CD8-positive, alpha-beta memory T cell (primary cell): ENCODE measurements at regions not wholly inside any gene's neighbourhood (a gene's known extent, or its start where the extent isn't known, plus 50 kb on each side); places are given as distances from the start of the nearest gene placed in this dataset.

ENCODE experiments used
- CTCF ChIA-PET: fragments of 350-600 bp; sonication (Branson Sonifier 250); formaldehyde crosslinking; loops from one replicate; lab custom pipeline; 2021; ENCODE audit warnings: antibody characterized with exemption; lab: Charles Lee
- POLR2A ChIA-PET: fragments of 350-600 bp; sonication (Branson Sonifier 250); formaldehyde crosslinking; loops from one replicate; lab custom pipeline; 2021; ENCODE audit warnings: antibody characterized with exemption; lab: Charles Lee
- DNase-seq, 5 donors: peaks; one replicate each; pipeline versions ENCODE4 v3.0.0 to v3.0.0-alpha.2; 2020 to 2022; ENCODE audit warnings: mixed read lengths in 1 of 5
- H3K27ac ChIP-seq: one replicate; pipeline ENCODE4 v1.7.0; 2013; ENCODE audit warnings: low read depth, mild to moderate bottlenecking, low read length, moderate library complexity
- H3K27me3 ChIP-seq: 2 replicates; pipeline ENCODE4 v1.7.0; 2013; ENCODE audit warnings: low read length, mild to moderate bottlenecking; ENCODE audit not compliant: insufficient read depth, poor library complexity, severe bottlenecking
- H3K36me3 ChIP-seq: 2 replicates; pipeline ENCODE4 v1.7.0; 2013; ENCODE audit warnings: mild to moderate bottlenecking, low read length, moderate library complexity; ENCODE audit not compliant: insufficient read depth
- H3K4me1 ChIP-seq: 2 replicates; pipeline ENCODE4 v1.7.0; 2013; ENCODE audit warnings: mild to moderate bottlenecking, low read length, moderate library complexity; ENCODE audit not compliant: insufficient read depth
- H3K4me3 ChIP-seq: 2 replicates; pipeline ENCODE4 v1.7.0; 2013; ENCODE audit warnings: mild to moderate bottlenecking, low read length
- H3K9me3 ChIP-seq: 2 replicates; pipeline ENCODE4 v1.7.0; 2013; ENCODE audit warnings: mild to moderate bottlenecking, low read length
- H3K27ac Mint-ChIP-seq, 8 donors: one replicate each; pipeline ENCODE4 v1.8.0; 2020 to 2021; ENCODE audit warnings: mixed read lengths in 8 of 8, mild to moderate bottlenecking in 6 of 8, inconsistent platforms in 3 of 8, moderate library complexity in 3 of 8
- H3K27me3 Mint-ChIP-seq, 2 donors: one replicate each; pipeline ENCODE4 v1.8.0; 2020 to 2021; ENCODE audit warnings: mixed read lengths in 2 of 2, mild to moderate bottlenecking in 1 of 2, moderate library complexity in 1 of 2
- H3K36me3 Mint-ChIP-seq, 3 donors: one replicate each; pipeline ENCODE4 v1.8.0; 2020 to 2021; ENCODE audit warnings: mixed read lengths in 3 of 3, inconsistent platforms in 1 of 3, mild to moderate bottlenecking in 1 of 3
- H3K4me1 Mint-ChIP-seq, 3 donors: one replicate each; pipeline ENCODE4 v1.8.0; 2020 to 2021; ENCODE audit warnings: mixed read lengths in 3 of 3, inconsistent platforms in 1 of 3, mild to moderate bottlenecking in 1 of 3
- H3K4me3 Mint-ChIP-seq, 7 donors: one replicate each; pipeline ENCODE4 v1.8.0; 2020 to 2021; ENCODE audit warnings: mixed read lengths in 7 of 7, mild to moderate bottlenecking in 6 of 7, moderate library complexity in 4 of 7, inconsistent platforms in 2 of 7
- H3K9me3 Mint-ChIP-seq, 5 donors: one replicate each; pipeline ENCODE4 v1.8.0; 2020 to 2022; ENCODE audit warnings: mixed read lengths in 5 of 5, mild to moderate bottlenecking in 3 of 5, moderate library complexity in 2 of 5, inconsistent platforms in 1 of 5

DNA sequence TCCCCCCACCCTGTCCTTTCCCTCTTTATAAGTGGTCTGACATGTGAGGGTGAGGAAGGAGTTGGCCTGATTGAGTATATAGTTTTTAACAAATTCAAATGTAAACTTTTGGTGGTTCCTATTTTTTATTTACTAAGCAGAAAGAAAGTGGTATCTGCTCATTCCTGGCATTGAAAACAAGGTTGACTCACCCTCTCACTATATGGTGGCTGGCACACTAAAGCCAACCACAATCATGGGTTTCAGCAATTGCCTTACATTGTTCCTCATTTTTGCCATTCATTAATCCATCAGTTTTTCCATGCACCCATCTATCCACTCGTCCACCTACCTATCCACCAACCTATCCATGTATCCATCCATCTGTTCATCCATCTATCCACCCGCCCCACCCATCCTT is 75.4 kb upstream of the IGFBP5 start:
- H3K27me3 Mint-ChIP-seq, result peaks cover 5 to 18% of the 10 kb centered on the region in 2 donors
- ChIA-PET POLR2A (no interaction called here), CTCF (no interaction called here)

DNA sequence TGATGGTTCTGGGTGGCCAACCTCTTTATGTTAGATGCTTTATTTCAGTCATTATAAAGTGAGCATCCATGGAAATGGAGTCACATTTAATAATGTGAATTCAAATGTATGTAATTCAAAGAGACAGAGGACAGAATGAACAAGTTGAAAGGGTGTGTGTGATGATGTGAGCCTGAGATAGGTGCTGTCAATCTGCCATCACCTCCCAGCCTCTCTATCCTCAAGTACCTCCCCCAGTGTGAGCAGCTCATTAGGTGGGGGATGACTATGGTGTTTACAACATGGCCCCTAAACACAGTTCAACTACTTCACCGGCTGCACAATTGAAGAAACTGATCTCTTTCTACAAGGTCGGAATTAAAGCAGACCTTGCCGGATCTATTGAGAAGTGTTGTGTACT is 74.7 kb upstream of the IGFBP5 start:
- CTCF ChIA-PET, result no interaction called here
- H3K27me3 Mint-ChIP-seq, result peaks cover 6 to 16% of the 10 kb centered on the region in 2 donors

More for the DNA sequence above, 75.4 kb upstream of the IGFBP5 start:
- H3K4me1 Mint-ChIP-seq, result no peaks in the 10 kb centered on the region
- H3K36me3 ChIP-seq, result no peaks in the 10 kb centered on the region
- no peaks in the 10 kb centered on the region for H3K36me3 Mint-ChIP-seq
- no peak overlapping the region for H3K4me3 Mint-ChIP-seq
- H3K27ac Mint-ChIP-seq, result no peak overlapping the region
- no peaks in the 10 kb centered on the region for H3K9me3 ChIP-seq
- H3K27me3 ChIP-seq, result no peaks in the 10 kb centered on the region
- peaks cover 0 to 5% (median 0%) of the 10 kb centered on the region in 5 donors for H3K9me3 Mint-ChIP-seq
- H3K4me3 ChIP-seq, result no peak overlapping the region
- no peak overlapping the region for H3K27ac ChIP-seq
- H3K4me1 ChIP-seq, result no peaks in the 10 kb centered on the region
- no peak for DNase-seq

DNA sequence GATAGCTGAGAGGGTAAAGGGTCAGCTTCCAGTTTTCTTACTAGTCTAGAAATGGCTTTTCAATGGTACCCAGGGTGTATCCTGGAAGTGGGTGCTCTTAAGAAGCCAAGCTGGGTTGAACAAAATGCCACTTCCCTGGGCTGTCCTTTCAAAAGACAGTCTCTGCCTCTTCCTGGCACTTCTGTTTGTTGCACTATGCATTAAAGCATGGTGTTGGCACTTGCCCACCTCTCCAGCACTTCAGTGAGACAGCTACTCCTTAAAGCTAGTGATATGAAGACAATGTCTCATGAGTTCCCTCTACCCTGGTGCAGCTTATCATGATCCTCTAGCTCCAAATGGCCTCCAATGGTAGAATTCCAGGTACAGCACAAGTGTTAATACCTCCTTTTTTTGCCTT is 74.3 kb upstream of the IGFBP5 start:
- peaks cover 0 to 5% (median 0%) of the 10 kb centered on the region in 5 donors for H3K9me3 Mint-ChIP-seq
- no peaks in the 10 kb centered on the region for H3K36me3 ChIP-seq
- H3K9me3 ChIP-seq, result no peaks in the 10 kb centered on the region
- peaks cover 6 to 19% of the 10 kb centered on the region in 2 donors for H3K27me3 Mint-ChIP-seq
- POLR2A ChIA-PET, result no interaction called here
- no peak overlapping the region for H3K27ac Mint-ChIP-seq
- CTCF ChIA-PET, result no interaction called here
- DNase-seq, result no peak
- peak overlapping the region; percentile 19 for H3K27ac ChIP-seq
- H3K36me3 Mint-ChIP-seq, result no peaks in the 10 kb centered on the region
- H3K4me3 Mint-ChIP-seq, result no peak overlapping the region
- no peak overlapping the region for H3K4me3 ChIP-seq
- no peaks in the 10 kb centered on the region for H3K4me1 Mint-ChIP-seq
- no peaks in the 10 kb centered on the region for H3K27me3 ChIP-seq
- H3K4me1 ChIP-seq, result no peaks in the 10 kb centered on the region

More for the DNA sequence above, 74.7 kb upstream of the IGFBP5 start:
- Mint-ChIP-seq H3K27ac (no peak overlapping the region), H3K9me3 (peaks cover 0 to 5% (median 0%) of the 10 kb centered on the region in 5 donors), H3K36me3 (no peaks in the 10 kb centered on the region), H3K4me1 (no peaks in the 10 kb centered on the region), H3K4me3 (no peak overlapping the region)
- no peak overlapping the region for H3K27ac ChIP-seq
- H3K4me3 ChIP-seq, result no peak overlapping the region
- no peak for DNase-seq
- no peaks in the 10 kb centered on the region for H3K4me1 ChIP-seq
- H3K27me3 ChIP-seq, result no peaks in the 10 kb centered on the region
- H3K36me3 ChIP-seq, result no peaks in the 10 kb centered on the region
- no peaks in the 10 kb centered on the region for H3K9me3 ChIP-seq
- POLR2A ChIA-PET, result no interaction called here

DNA sequence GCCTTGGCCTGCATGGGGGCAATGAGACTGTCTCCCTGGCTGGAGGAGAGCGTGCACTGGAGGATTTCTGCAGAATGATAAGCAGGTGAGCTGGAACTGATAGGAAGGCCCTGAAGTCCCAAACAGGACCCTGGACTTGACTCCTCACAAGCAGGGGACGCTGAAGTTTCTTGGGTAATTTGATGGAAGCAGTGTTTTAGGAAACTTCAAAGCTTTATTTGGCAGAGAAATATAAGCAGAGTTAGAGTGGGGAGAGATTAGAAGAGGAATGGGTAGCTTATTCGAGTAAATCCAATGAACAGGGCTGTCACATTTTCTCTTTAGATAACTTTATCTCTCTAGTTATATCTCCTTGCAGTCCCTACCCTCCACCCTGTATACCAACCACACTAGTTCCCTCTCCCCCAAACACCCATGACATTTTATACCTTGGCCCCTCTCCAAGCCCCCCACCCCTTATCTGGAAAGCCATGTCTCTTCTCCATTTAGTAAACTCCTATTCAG is 73.6 kb upstream of the IGFBP5 start:
- H3K4me1 ChIP-seq, result no peaks in the 10 kb centered on the region
- Mint-ChIP-seq H3K27ac (no peak overlapping the region), H3K9me3 (peaks cover 0 to 2% (median 0%) of the 10 kb centered on the region in 5 donors), H3K4me3 (no peak overlapping the region), H3K27me3 (peaks cover 9 to 18% of the 10 kb centered on the region in 2 donors), H3K36me3 (no peaks in the 10 kb centered on the region), H3K4me1 (no peaks in the 10 kb centered on the region)
- H3K4me3 ChIP-seq, result no peak overlapping the region
- peak overlapping the region; percentile 19 for H3K27ac ChIP-seq
- H3K36me3 ChIP-seq, result no peaks in the 10 kb centered on the region
- no peak for DNase-seq
- no peaks in the 10 kb centered on the region for H3K9me3 ChIP-seq
- ChIA-PET CTCF (no interaction called here), POLR2A (no interaction called here)
- no peaks in the 10 kb centered on the region for H3K27me3 ChIP-seq

DNA sequence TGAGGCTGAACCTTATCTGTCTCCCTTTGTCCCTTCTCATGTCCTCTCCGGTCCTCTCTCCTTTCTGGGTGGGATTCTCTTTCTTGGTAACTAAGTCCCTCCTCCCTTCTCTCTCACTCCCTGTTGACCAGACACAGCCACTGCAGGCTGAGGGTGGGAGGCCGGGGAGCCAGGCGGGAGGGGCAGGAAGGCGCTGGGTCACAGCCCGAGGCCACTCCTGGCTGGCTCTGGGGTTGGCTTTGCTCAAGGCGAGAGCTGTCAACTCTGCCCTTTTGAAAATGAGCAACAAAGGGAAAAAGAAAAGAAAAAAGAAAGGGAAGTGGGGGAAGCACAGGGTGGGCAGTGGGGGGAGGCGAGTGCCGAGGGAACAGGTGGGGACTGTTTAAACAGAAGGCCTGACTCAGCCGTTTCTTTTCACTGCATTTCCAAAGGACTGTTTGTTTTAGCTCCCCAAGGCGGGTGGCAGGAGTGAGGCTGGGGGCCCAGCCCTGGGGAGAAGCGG is 70.5 kb upstream of the IGFBP5 start:
- no peaks in the 10 kb centered on the region for H3K36me3 ChIP-seq
- no peak for DNase-seq
- H3K9me3 ChIP-seq, result no peaks in the 10 kb centered on the region
- Mint-ChIP-seq H3K36me3 (no peaks in the 10 kb centered on the region), H3K27ac (no peak overlapping the region), H3K4me3 (no peak overlapping the region), H3K9me3 (peaks cover 0 to 1% (median 0%) of the 10 kb centered on the region in 5 donors), H3K27me3 (peaks cover 14 to 33% of the 10 kb centered on the region in 2 donors), H3K4me1 (no peaks in the 10 kb centered on the region)
- H3K4me3 ChIP-seq, result no peak overlapping the region
- ChIA-PET CTCF (no interaction called here), POLR2A (no interaction called here)
- no peaks in the 10 kb centered on the region for H3K27me3 ChIP-seq
- H3K4me1 ChIP-seq, result no peaks in the 10 kb centered on the region
- no peak overlapping the region for H3K27ac ChIP-seq

DNA sequence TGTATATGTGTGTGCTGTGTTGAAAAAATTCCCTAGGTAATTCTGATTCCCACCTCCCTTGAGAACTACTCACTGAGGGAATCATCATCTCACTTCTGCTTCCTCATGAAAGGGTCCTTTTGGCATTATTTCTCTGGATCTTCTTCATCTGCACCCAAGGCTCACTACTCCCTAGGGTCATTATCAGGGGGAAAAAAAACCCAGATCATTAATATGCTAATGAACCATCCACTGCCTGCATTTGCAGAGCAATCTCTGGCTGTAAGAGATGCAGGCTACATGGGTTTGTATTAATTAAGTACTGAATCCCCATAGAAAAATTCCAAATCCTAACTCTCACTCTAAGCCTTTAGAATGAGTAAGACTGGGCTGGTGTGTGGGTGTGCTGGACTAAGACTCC is 68.0 kb upstream of the IGFBP5 start:
- no peaks in the 10 kb centered on the region for H3K36me3 Mint-ChIP-seq
- no peak overlapping the region for H3K4me3 ChIP-seq
- no peaks in the 10 kb centered on the region for H3K36me3 ChIP-seq
- no peak for DNase-seq
- H3K27me3 ChIP-seq, result no peaks in the 10 kb centered on the region
- no peak overlapping the region for H3K4me3 Mint-ChIP-seq
- POLR2A ChIA-PET, result no interaction called here
- no peak overlapping the region for H3K27ac Mint-ChIP-seq
- H3K27ac ChIP-seq, result no peak overlapping the region
- peaks cover 17 to 31% of the 10 kb centered on the region in 2 donors for H3K27me3 Mint-ChIP-seq
- H3K9me3 ChIP-seq, result no peaks in the 10 kb centered on the region
- H3K4me1 ChIP-seq, result no peaks in the 10 kb centered on the region
- CTCF ChIA-PET, result no interaction called here
- H3K9me3 Mint-ChIP-seq, result no peaks in the 10 kb centered on the region
- no peaks in the 10 kb centered on the region for H3K4me1 Mint-ChIP-seq

DNA sequence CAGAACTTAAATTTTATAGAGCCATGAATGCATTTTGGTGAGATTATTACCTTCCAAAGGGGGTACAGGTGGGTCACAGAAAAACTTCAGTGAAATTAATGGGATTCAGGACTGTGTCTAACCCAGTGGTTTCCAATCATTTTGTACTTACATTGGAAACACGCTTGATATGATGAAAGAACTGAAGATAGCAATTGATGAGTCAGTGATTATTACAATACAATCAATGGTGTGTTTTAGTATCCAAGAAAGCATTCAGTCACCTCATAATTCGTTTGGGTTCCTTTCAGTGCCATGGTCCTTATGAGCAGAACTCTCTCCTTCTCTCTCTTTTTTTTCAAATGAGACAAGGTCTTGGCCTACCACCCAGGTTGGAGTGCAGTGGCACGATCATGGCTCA is 66.5 kb upstream of the IGFBP5 start:
- Histone ChIP-seq H3K9me3 (no peaks in the 10 kb centered on the region), H3K27ac (no peak overlapping the region), H3K4me3 (no peak overlapping the region), H3K27me3 (no peaks in the 10 kb centered on the region), H3K36me3 (no peaks in the 10 kb centered on the region), H3K4me1 (no peaks in the 10 kb centered on the region)
- CTCF ChIA-PET, result no interaction called here
- Mint-ChIP-seq H3K4me1 (no peaks in the 10 kb centered on the region), H3K36me3 (no peaks in the 10 kb centered on the region), H3K27me3 (peaks cover 14 to 38% of the 10 kb centered on the region in 2 donors), H3K27ac (no peak overlapping the region), H3K4me3 (no peak overlapping the region), H3K9me3 (peaks cover 0 to under 1% (median 0%) of the 10 kb centered on the region in 5 donors)
- no peak for DNase-seq
- POLR2A ChIA-PET, result no interaction called here

DNA sequence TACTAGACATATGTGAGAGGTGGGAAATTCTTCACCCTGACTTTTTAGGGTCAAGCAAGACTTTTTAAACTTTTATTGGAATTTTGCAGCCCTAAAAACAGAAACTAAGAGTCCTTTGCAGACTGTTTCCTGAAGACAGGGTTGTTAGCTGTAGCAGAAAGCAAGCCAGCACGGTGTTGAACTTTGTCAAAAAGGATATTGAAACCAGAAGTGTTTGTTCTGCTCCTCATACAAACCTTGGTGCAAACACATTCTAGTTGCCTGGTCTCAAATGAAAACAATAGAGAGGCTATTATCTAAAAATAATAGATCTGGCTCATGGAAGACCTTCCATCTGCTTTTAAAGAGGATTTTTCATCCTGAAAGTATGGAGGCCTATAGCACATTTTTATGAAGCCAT is 65.8 kb upstream of the IGFBP5 start:
- ChIA-PET POLR2A (no interaction called here), CTCF (no interaction called here)
- no peaks in the 10 kb centered on the region for H3K36me3 ChIP-seq
- H3K4me1 Mint-ChIP-seq, result no peaks in the 10 kb centered on the region
- peaks cover 0 to 4% (median 0%) of the 10 kb centered on the region in 5 donors for H3K9me3 Mint-ChIP-seq
- H3K9me3 ChIP-seq, result no peaks in the 10 kb centered on the region
- no peaks in the 10 kb centered on the region for H3K27me3 ChIP-seq
- H3K27ac ChIP-seq, result no peak overlapping the region
- H3K36me3 Mint-ChIP-seq, result no peaks in the 10 kb centered on the region
- no peak overlapping the region for H3K4me3 ChIP-seq
- no peak overlapping the region for H3K27ac Mint-ChIP-seq
- DNase-seq, result no peak
- no peak overlapping the region for H3K4me3 Mint-ChIP-seq
- H3K27me3 Mint-ChIP-seq, result peaks cover 14 to 43% of the 10 kb centered on the region in 2 donors
- H3K4me1 ChIP-seq, result no peaks in the 10 kb centered on the region
